SK-N-SH (cell line): ENCODE measurements at regions not wholly inside any gene's neighbourhood (a gene's known extent, or its start where the extent isn't known, plus 50 kb on each side); places are given as distances from the start of the nearest gene placed in this dataset.

ENCODE experiments used
- CTCF ChIA-PET: fragments of 300-600, 350-600 bp; formaldehyde crosslinking; extraction: SDS; loops from one replicate; lab custom pipeline; 2021; lab: Yijun Ruan, JAX
- POLR2A ChIA-PET: fragments of 350-600 bp; sonication (Branson Sonifier 250); formaldehyde crosslinking; extraction: SDS; loops from one replicate; lab custom pipeline; 2020; ENCODE audit warnings: antibody characterized with exemption, inconsistent platforms; lab: Yijun Ruan, JAX
- DNase-seq: peaks from one replicate; pipeline ENCODE4 v3.0.0; 2012
- H2AFZ ChIP-seq: fragments of 200-600 bp; sonication (generic); 2 replicates; pipeline ENCODE4 v1.8.1; 2016; ENCODE audit warnings: antibody characterized with exemption, mild to moderate bottlenecking, low read depth
- H3F3A ChIP-seq: fragments of 200-600 bp; sonication (generic); replicated peaks from 2 replicates; pipeline ENCODE3; 2016; ENCODE audit warnings: antibody characterized with exemption, mild to moderate bottlenecking; ENCODE audit not compliant: insufficient read depth
- H3K27ac ChIP-seq, 2 experiments: fragments of 200-500 bp in 1 of 2; fragments of 200-600 bp in 1 of 2; sonication (Bioruptor generic) in 1 of 2; sonication (generic), shearing (Covaris generic) in 1 of 2; 2 replicates each; pipeline versions ENCODE4 v1.5.1 to v1.6.1; 2014 to 2016; ENCODE audit warnings: low read depth in 2 of 2, inconsistent platforms in 1 of 2, low read length in 1 of 2, mild to moderate bottlenecking in 1 of 2, mixed read lengths in 1 of 2
- H3K27me3 ChIP-seq: fragments of 200-600 bp; sonication (generic), shearing (Covaris generic); 2 replicates; pipeline ENCODE4 v1.6.1; 2016; ENCODE audit warnings: mixed run types; ENCODE audit not compliant: insufficient read depth
- H3K36me3 ChIP-seq, 2 experiments: fragments of 200-500 bp in 1 of 2; fragments of 200-600 bp in 1 of 2; sonication (Bioruptor generic) in 1 of 2; sonication (generic) in 1 of 2; replicated peaks in 1 of 2; 2 replicates each; pipeline versions ENCODE3 to v1.5.1; 2014 to 2016; ENCODE audit warnings: low read length in 1 of 2, mild to moderate bottlenecking in 1 of 2; ENCODE audit not compliant: insufficient read depth in 2 of 2, control insufficient read depth in 1 of 2
- H3K4me1 ChIP-seq, 2 experiments: fragments of 200-500 bp in 1 of 2; fragments of 200-600 bp in 1 of 2; sonication (Bioruptor generic) in 1 of 2; sonication (generic), shearing (Covaris generic) in 1 of 2; 2 replicates each; pipeline versions ENCODE4 v1.5.1 to v1.6.1; 2014 to 2016; ENCODE audit warnings: low read depth in 1 of 2, low read length in 1 of 2, mixed run types in 1 of 2; ENCODE audit not compliant: insufficient read depth in 2 of 2, control insufficient read depth in 1 of 2
- H3K4me2 ChIP-seq: fragments of 200-600 bp; sonication (generic), shearing (Covaris generic); 2 replicates; pipeline ENCODE4 v1.6.1; 2017; ENCODE audit warnings: mixed run types
- H3K4me3 ChIP-seq, 2 experiments: fragments of 200-500 bp in 1 of 2; fragments of 200-600 bp in 1 of 2; sonication (Bioruptor generic) in 1 of 2; sonication (generic), shearing (Covaris generic) in 1 of 2; 2 replicates each; pipeline versions ENCODE4 v1.5.1 to v1.8.1; 2014 to 2016; ENCODE audit warnings: low read depth in 2 of 2, inconsistent platforms in 1 of 2, low read length in 1 of 2, mild to moderate bottlenecking in 1 of 2, mixed read lengths in 1 of 2, moderate library complexity in 1 of 2
- H3K79me2 ChIP-seq: fragments of 200-600 bp; sonication (generic); 2 replicates; pipeline ENCODE4 v1.8.1; 2017; ENCODE audit warnings: mild to moderate bottlenecking; ENCODE audit not compliant: insufficient read depth
- H3K9ac ChIP-seq: fragments of 200-600 bp; sonication (generic); 2 replicates; pipeline ENCODE4 v1.6.1; 2017; ENCODE audit warnings: mixed run types
- H3K9me2 ChIP-seq: fragments of 200-600 bp; sonication (generic); 2 replicates; pipeline ENCODE4 v1.6.1; 2017; ENCODE audit warnings: mixed run types
- H3K9me3 ChIP-seq: fragments of 200-600 bp; sonication (generic); 2 replicates; pipeline ENCODE4 v1.6.1; 2017; ENCODE audit warnings: mixed run types, mild to moderate bottlenecking, moderate library complexity
- H4K20me1 ChIP-seq: fragments of 200-600 bp; sonication (generic); 2 replicates; pipeline ENCODE4 v1.6.1; 2017; ENCODE audit warnings: mild to moderate bottlenecking, mixed run types; ENCODE audit not compliant: insufficient read depth
- EZH2phosphoT487 ChIP-seq: fragments of 200-600 bp; sonication (generic); IDR thresholded peaks from 2 replicates; pipeline ENCODE4 v1.6.1; 2017; ENCODE audit warnings: low read depth, mixed run types, mild to moderate bottlenecking, antibody characterized with exemption, moderate library complexity, borderline replicate concordance
- FOXM1 ChIP-seq: IDR thresholded peaks from 2 replicates; pipeline ENCODE4 v1.4.0; 2012; ENCODE audit warnings: low read depth, mild to moderate bottlenecking
- GABPA ChIP-seq: IDR thresholded peaks from 2 replicates; pipeline ENCODE4 v1.4.0; 2012; ENCODE audit warnings: low read depth, mild to moderate bottlenecking
- IRF3 ChIP-seq: fragments of 150-350 bp; IDR thresholded peaks from 2 replicates; pipeline ENCODE4 v1.6.1; 2016; ENCODE audit warnings: mild to moderate bottlenecking, low read depth, low read length
- REST ChIP-seq: IDR thresholded peaks from 2 replicates; pipeline ENCODE4 v1.6.1; 2012; ENCODE audit warnings: mild to moderate bottlenecking, low read depth, low read length, moderate library complexity
- USF1 ChIP-seq: IDR thresholded peaks from 2 replicates; pipeline ENCODE4 v1.4.0; 2012; ENCODE audit warnings: low read depth, borderline replicate concordance
- ZBTB33 ChIP-seq: IDR thresholded peaks from 2 replicates; pipeline ENCODE4 v1.4.0; 2012; ENCODE audit warnings: low read depth, borderline replicate concordance
- WGBS: methylation state at CpG from one replicate; pipeline ENCODE4 v1.1.6; 2017; ENCODE audit warnings: low lambda C conversion rate; 5-methylcytosine and 5-hydroxymethylcytosine counted together

GRCh38 chr20:50265245-50265946 is 74.8 kb downstream of the CEBPB start:
- no peaks in the 10 kb centered on the region for H3K9me2 ChIP-seq
- WGBS: 95% methylated on average over 12 of the region's 12 CpGs
- TF ChIP-seq REST: no peak
- no peak for TF ChIP-seq ZBTB33
- TF ChIP-seq EZH2phosphoT487: no peak
- TF ChIP-seq IRF3: no peak
- TF ChIP-seq GABPA: no peak
- no peak for TF ChIP-seq FOXM1
- TF ChIP-seq USF1: no peak
- no peaks in the 10 kb centered on the region for H4K20me1 ChIP-seq
- H3K27ac ChIP-seq: no peak overlapping the region
- H3K9ac ChIP-seq: no peak overlapping the region
- no peak overlapping the region for H3K4me3 ChIP-seq
- H2AFZ ChIP-seq: no peak overlapping the region
- ChIA-PET POLR2A (no interaction called here), CTCF (interaction anchor here (0.8 to 1.2 kb wide), 3 partner anchors 9 to 180 kb away, joined by 3 to 5 read pairs (median 3); no protein-coding TSS in a partner anchor)
- H3K4me2 ChIP-seq: no peak overlapping the region
- H3K36me3 ChIP-seq: no peaks in the 10 kb centered on the region
- no peaks in the 10 kb centered on the region for H3F3A ChIP-seq
- no peaks in the 10 kb centered on the region for H3K27me3 ChIP-seq
- no peaks in the 10 kb centered on the region for H3K79me2 ChIP-seq
- no peaks in the 10 kb centered on the region for H3K4me1 ChIP-seq
- H3K9me3 ChIP-seq: no peaks in the 10 kb centered on the region
- no peak for DNase-seq
